HepG2 (cell line): ENCODE measurements at regions not wholly inside any gene's neighbourhood (a gene's known extent, or its start where the extent isn't known, plus 50 kb on each side); places are given as distances from the start of the nearest gene placed in this dataset.

Experiments
- ATF1 ChIP-seq: IDR thresholded peaks from 2 replicates; pipeline ENCODE4 v1.6.1; 2016; ENCODE audit warnings: mild to moderate bottlenecking, control low read depth
- BATF2 ChIP-seq: sonication (generic); formaldehyde crosslinking; IDR thresholded peaks from 2 replicates; pipeline ENCODE4 v1.8.0; 2022; ENCODE audit warnings: mild to moderate bottlenecking, missing genetic modification reagents, moderate library complexity
- CBFB ChIP-seq: sonication (generic); formaldehyde crosslinking; IDR thresholded peaks from 2 replicates; pipeline ENCODE4 v1.4.0; 2020; ENCODE audit warnings: missing genetic modification reagents
- DMAP1 ChIP-seq: IDR thresholded peaks from 2 replicates; pipeline ENCODE4 v1.6.1; 2016
- E2F1 ChIP-seq: sonication (generic); formaldehyde crosslinking; IDR thresholded peaks from 2 replicates; pipeline ENCODE4 v1.5.0; 2020; ENCODE audit warnings: missing genetic modification reagents
- GABPB1 ChIP-seq: IDR thresholded peaks from 2 replicates; pipeline ENCODE4 v1.6.1; 2016; ENCODE audit warnings: mild to moderate bottlenecking, missing genetic modification reagents, moderate library complexity, missing compliant biosample characterization
- HDAC1 ChIP-seq: sonication (generic); formaldehyde crosslinking; IDR thresholded peaks from 2 replicates; pipeline ENCODE4 v1.5.1; 2020; ENCODE audit warnings: mild to moderate bottlenecking, missing genetic modification reagents
- ISX ChIP-seq: sonication (generic); formaldehyde crosslinking; conservative IDR thresholded peaks from 2 replicates; pipeline ENCODE4 v1.5.0; 2020; ENCODE audit warnings: missing genetic modification reagents
- MTF2 ChIP-seq: sonication (generic); formaldehyde crosslinking; IDR thresholded peaks from 2 replicates; pipeline ENCODE4 v1.5.0; 2020; ENCODE audit warnings: missing genetic modification reagents, borderline replicate concordance
- PBX2 ChIP-seq: IDR thresholded peaks from 2 replicates; pipeline ENCODE4 v1.6.1; 2016; ENCODE audit warnings: control low read depth
- SETDB1 ChIP-seq: sonication (generic); formaldehyde crosslinking; IDR thresholded peaks from 2 replicates; pipeline ENCODE4 v1.5.1; 2020; ENCODE audit warnings: missing genetic modification reagents, mild to moderate bottlenecking, borderline replicate concordance
- SRSF4 ChIP-seq: fragments of 200-400 bp; formaldehyde crosslinking; IDR thresholded peaks from one replicate; pipeline ENCODE4 v1.6.1; 2018; ENCODE audit warnings: mild to moderate bottlenecking, low read depth, low read length, moderate library complexity; ENCODE audit not compliant: poor library complexity, severe bottlenecking
- TSC22D2 ChIP-seq: sonication (generic); formaldehyde crosslinking; IDR thresholded peaks from 2 replicates; pipeline ENCODE4 v1.5.1; 2020; ENCODE audit warnings: missing genetic modification reagents, mild to moderate bottlenecking, borderline replicate concordance
- ZFP36L2 ChIP-seq: sonication (generic); formaldehyde crosslinking; IDR thresholded peaks from 2 replicates; pipeline ENCODE4 v1.4.0; 2020; ENCODE audit warnings: missing genetic modification reagents
- ZNF17 ChIP-seq: sonication (generic); formaldehyde crosslinking; IDR thresholded peaks from 2 replicates; pipeline ENCODE4 v1.5.0; 2020; ENCODE audit warnings: mild to moderate bottlenecking, missing genetic modification reagents
- ZNF225 ChIP-seq: sonication (generic); formaldehyde crosslinking; IDR thresholded peaks from 2 replicates; pipeline ENCODE4 v1.4.0; 2020; ENCODE audit warnings: mild to moderate bottlenecking, missing genetic modification reagents
- ZNF512B ChIP-seq: sonication (generic); formaldehyde crosslinking; IDR thresholded peaks from 2 replicates; pipeline ENCODE4 v1.5.1; 2020; ENCODE audit warnings: missing genetic modification reagents, mild to moderate bottlenecking, borderline replicate concordance
- ZNF513 ChIP-seq: sonication (generic); formaldehyde crosslinking; conservative IDR thresholded peaks from 2 replicates; pipeline ENCODE4 v1.5.0; 2020; ENCODE audit warnings: missing genetic modification reagents
- ZNF562 ChIP-seq: sonication (generic); formaldehyde crosslinking; IDR thresholded peaks from 2 replicates; pipeline ENCODE4 v1.8.0; 2022; ENCODE audit warnings: missing genetic modification reagents, borderline replicate concordance
- ZNF577 ChIP-seq: sonication (generic); formaldehyde crosslinking; IDR thresholded peaks from 2 replicates; pipeline ENCODE4 v1.4.0; 2020; ENCODE audit warnings: mild to moderate bottlenecking, low read depth, missing genetic modification reagents, borderline replicate concordance
- ZNF605 ChIP-seq: sonication (generic); formaldehyde crosslinking; IDR thresholded peaks from 2 replicates; pipeline ENCODE4 v1.8.0; 2022; ENCODE audit warnings: mild to moderate bottlenecking, missing genetic modification reagents
- ZNF629 ChIP-seq: sonication (generic); formaldehyde crosslinking; conservative IDR thresholded peaks from 2 replicates; pipeline ENCODE4 v1.5.0; 2020; ENCODE audit warnings: missing genetic modification reagents
- ZNF720 ChIP-seq: sonication (generic); formaldehyde crosslinking; IDR thresholded peaks from 2 replicates; pipeline ENCODE4 v1.4.0; 2020; ENCODE audit warnings: missing genetic modification reagents

GRCh38 chr20:50305636-50306477 lies 115.2 kb downstream of the CEBPB start (continued):
- TF ChIP-seq MTF2 (CRISPR knock-in tag), result peak; percentile 83; the same call in 1 of the 2 replicates
- peak; percentile 20; the same call in 1 of the 2 replicates for TF ChIP-seq ZNF225 (CRISPR knock-in tag)
- peak; percentile 61 for TF ChIP-seq CBFB (CRISPR knock-in tag)
- TF ChIP-seq ISX, result no peak
- TF ChIP-seq E2F1 (CRISPR knock-in tag), result peak; percentile 53; the same call in 1 of the 2 replicates
- TF ChIP-seq ZNF605 (CRISPR knock-in tag), result peak; percentile 99
- TF ChIP-seq ZFP36L2 (CRISPR knock-in tag), result no peak
- TF ChIP-seq ZNF513 (CRISPR knock-in tag), result no peak
- peak; percentile 85; the same call in 1 of the 2 replicates for TF ChIP-seq ZNF512B (CRISPR knock-in tag)
- TF ChIP-seq ATF1, result peak; percentile 77
- peak; percentile 26; the same call in 1 of the 2 replicates for TF ChIP-seq ZNF17 (CRISPR knock-in tag)
- TF ChIP-seq ZNF562 (CRISPR knock-in tag), result no peak
- TF ChIP-seq PBX2 (CRISPR knock-in tag), result peak; percentile 51; the same call in 1 of the 2 replicates
- TF ChIP-seq TSC22D2 (CRISPR knock-in tag), result no peak
- 0 out of 2 replicates have a peak, but pooled peaks have one; percentile 39 for TF ChIP-seq ZNF577
- peak; percentile 72 for TF ChIP-seq DMAP1
- peak; percentile 83 for TF ChIP-seq HDAC1
- 0 out of 2 replicates have a peak, but pooled peaks have one; percentile 40 for TF ChIP-seq ZNF720
- TF ChIP-seq SETDB1 (CRISPR knock-in tag), result no peak
- TF ChIP-seq GABPB1 (CRISPR knock-in tag), result peak; percentile 63
- no peak for TF ChIP-seq BATF2 (CRISPR knock-in tag)
- TF ChIP-seq ZNF629 (CRISPR knock-in tag), result no peak; the same call in none of the 2 replicates
- no peak for TF ChIP-seq SRSF4
